Smooth muscle cell (in vitro differentiated cells): ENCODE measurements at regions not wholly inside any gene's neighbourhood (a gene's known extent, or its start where the extent isn't known, plus 50 kb on each side); places are given as distances from the start of the nearest gene placed in this dataset.
A peak's percentile ranks its signal among the peaks of the same experiment; 100 is the strongest.

ENCODE experiments used
- DNase-seq: peaks from one replicate; lab custom pipeline; 2025; ENCODE audit not compliant: unreplicated experiment; lab: John Stamatoyannopoulos, UW
- H2AFZ ChIP-seq: fragments of 200-600 bp; sonication (generic); 2 replicates; pipeline ENCODE4 v1.6.0; 2016; ENCODE audit warnings: antibody characterized with exemption, low read depth, mild to moderate bottlenecking
- H3F3A ChIP-seq: fragments of 200-600 bp; sonication (generic); 2 replicates; pipeline ENCODE4 v1.6.0; 2017; ENCODE audit warnings: antibody characterized with exemption, low read depth
- H3K27ac ChIP-seq: fragments of 200-600 bp; sonication (generic); 2 replicates; pipeline ENCODE4 v1.5.1; 2016; ENCODE audit warnings: low read depth, mild to moderate bottlenecking
- H3K27me3 ChIP-seq: fragments of 200-600 bp; sonication (generic); 2 replicates; pipeline ENCODE4 v1.6.1; 2016; ENCODE audit warnings: low read depth, mild to moderate bottlenecking
- H3K36me3 ChIP-seq: fragments of 200-600 bp; sonication (generic); 2 replicates; pipeline ENCODE4 v1.5.1; 2016; ENCODE audit warnings: low read depth
- H3K4me1 ChIP-seq: fragments of 200-600 bp; sonication (generic); 2 replicates; pipeline ENCODE4 v1.5.1; 2016; ENCODE audit warnings: low read depth
- H3K4me2 ChIP-seq: fragments of 200-600 bp; sonication (generic); 2 replicates; pipeline ENCODE4 v1.6.0; 2016; ENCODE audit warnings: mild to moderate bottlenecking
- H3K4me3 ChIP-seq: fragments of 200-600 bp; sonication (generic); 2 replicates; pipeline ENCODE4 v1.5.1; 2016; ENCODE audit warnings: mild to moderate bottlenecking
- H3K79me2 ChIP-seq: fragments of 200-600 bp; sonication (generic); 2 replicates; pipeline ENCODE4 v1.6.0; 2016; ENCODE audit warnings: low read depth, mild to moderate bottlenecking
- H3K9ac ChIP-seq: fragments of 200-600 bp; sonication (generic); 2 replicates; pipeline ENCODE4 v1.6.0; 2016; ENCODE audit warnings: low read depth
- H3K9me3 ChIP-seq: fragments of 200-600 bp; sonication (generic); replicated peaks from 2 replicates; pipeline ENCODE4 v1.5.1; 2016; ENCODE audit warnings: low read depth
- H4K20me1 ChIP-seq: fragments of 200-600 bp; sonication (generic); 2 replicates; pipeline ENCODE4 v1.6.0; 2016; ENCODE audit warnings: low read depth
- WGBS: methylation state at CpG from one replicate; pipeline ENCODE4 v1.1.7; 2016; ENCODE audit warnings: low lambda C conversion rate; 5-methylcytosine and 5-hydroxymethylcytosine counted together
- TF ChIP-seq, protein P1 (sequence below): fragments of 200-600 bp; sonication (generic); IDR thresholded peaks from 2 replicates; pipeline ENCODE4 v1.5.1; 2017; ENCODE audit warnings: borderline replicate concordance, mild to moderate bottlenecking, antibody characterized with exemption; ENCODE audit not compliant: insufficient read depth, poor library complexity, severe bottlenecking

DNA sequence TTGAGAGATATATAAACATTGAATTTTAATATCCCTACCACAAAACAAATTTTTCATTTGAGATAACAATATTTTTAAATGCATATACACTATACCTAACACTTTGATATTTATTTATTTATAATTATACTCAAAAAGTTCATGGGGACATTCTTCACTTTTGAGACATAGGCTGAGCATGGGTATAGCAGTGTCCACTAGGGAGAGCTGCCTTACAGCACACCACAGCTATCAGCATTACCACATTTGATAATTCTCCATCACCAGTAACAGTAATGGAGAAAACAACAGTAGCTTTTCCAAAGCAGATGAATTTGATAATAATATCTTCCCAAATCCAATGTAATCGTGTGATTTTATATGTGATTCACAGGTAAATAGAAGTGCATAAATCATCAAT is 626.1 kb downstream of the DACH1 start:
- Histone ChIP-seq H3K79me2 (no peaks in the 10 kb centered on the region), H3K9me3 (no peaks in the 10 kb centered on the region), H3K4me3 (no peak overlapping the region), H3K9ac (no peak overlapping the region), H3K27me3 (no peaks in the 10 kb centered on the region), H2AFZ (no peak overlapping the region), H3K4me2 (no peak overlapping the region), H3F3A (no peaks in the 10 kb centered on the region), H3K4me1 (peaks cover 25% of the 10 kb centered on the region), H4K20me1 (no peaks in the 10 kb centered on the region), H3K36me3 (no peaks in the 10 kb centered on the region), H3K27ac (no peak overlapping the region)
- TF ChIP-seq, protein P1, sequence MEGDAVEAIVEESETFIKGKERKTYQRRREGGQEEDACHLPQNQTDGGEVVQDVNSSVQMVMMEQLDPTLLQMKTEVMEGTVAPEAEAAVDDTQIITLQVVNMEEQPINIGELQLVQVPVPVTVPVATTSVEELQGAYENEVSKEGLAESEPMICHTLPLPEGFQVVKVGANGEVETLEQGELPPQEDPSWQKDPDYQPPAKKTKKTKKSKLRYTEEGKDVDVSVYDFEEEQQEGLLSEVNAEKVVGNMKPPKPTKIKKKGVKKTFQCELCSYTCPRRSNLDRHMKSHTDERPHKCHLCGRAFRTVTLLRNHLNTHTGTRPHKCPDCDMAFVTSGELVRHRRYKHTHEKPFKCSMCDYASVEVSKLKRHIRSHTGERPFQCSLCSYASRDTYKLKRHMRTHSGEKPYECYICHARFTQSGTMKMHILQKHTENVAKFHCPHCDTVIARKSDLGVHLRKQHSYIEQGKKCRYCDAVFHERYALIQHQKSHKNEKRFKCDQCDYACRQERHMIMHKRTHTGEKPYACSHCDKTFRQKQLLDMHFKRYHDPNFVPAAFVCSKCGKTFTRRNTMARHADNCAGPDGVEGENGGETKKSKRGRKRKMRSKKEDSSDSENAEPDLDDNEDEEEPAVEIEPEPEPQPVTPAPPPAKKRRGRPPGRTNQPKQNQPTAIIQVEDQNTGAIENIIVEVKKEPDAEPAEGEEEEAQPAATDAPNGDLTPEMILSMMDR, result peak; percentile 45
- no peak for DNase-seq
- 55% methylated on average over 1 of the region's 1 CpG for WGBS

DNA sequence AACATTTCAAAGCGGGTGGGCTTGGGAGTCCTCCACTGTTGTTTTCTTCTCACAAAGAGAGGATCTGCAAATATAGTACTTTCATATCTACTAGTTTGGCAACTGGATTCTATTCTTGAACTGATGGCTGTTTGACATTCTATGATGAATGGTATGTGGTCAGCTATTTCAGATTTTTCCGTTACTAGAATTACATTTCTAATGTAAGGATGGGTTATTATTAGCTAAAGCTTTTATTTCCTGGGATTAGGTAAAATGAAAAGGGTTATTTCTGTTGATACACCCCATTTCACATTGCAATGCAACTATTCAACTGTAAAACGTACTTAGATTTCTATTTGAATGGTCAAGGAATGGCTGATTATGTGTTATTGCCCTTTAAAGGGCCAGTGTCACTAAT is 629.7 kb downstream of the DACH1 start:
- no peak for DNase-seq
- H3K9me3 ChIP-seq, result no peaks in the 10 kb centered on the region
- H3K4me1 ChIP-seq, result peaks cover 14% of the 10 kb centered on the region
- WGBS, result 87% methylated on average over 3 of the region's 3 CpGs
- no peak overlapping the region for H3K9ac ChIP-seq
- H3K27ac ChIP-seq, result no peak overlapping the region
- no peaks in the 10 kb centered on the region for H4K20me1 ChIP-seq
- H3K79me2 ChIP-seq, result no peaks in the 10 kb centered on the region
- no peaks in the 10 kb centered on the region for H3K36me3 ChIP-seq
- H2AFZ ChIP-seq, result no peak overlapping the region
- no peaks in the 10 kb centered on the region for H3F3A ChIP-seq
- no peaks in the 10 kb centered on the region for H3K27me3 ChIP-seq
- H3K4me2 ChIP-seq, result no peak overlapping the region
- TF ChIP-seq, protein P1, result no peak
- H3K4me3 ChIP-seq, result no peak overlapping the region

DNA sequence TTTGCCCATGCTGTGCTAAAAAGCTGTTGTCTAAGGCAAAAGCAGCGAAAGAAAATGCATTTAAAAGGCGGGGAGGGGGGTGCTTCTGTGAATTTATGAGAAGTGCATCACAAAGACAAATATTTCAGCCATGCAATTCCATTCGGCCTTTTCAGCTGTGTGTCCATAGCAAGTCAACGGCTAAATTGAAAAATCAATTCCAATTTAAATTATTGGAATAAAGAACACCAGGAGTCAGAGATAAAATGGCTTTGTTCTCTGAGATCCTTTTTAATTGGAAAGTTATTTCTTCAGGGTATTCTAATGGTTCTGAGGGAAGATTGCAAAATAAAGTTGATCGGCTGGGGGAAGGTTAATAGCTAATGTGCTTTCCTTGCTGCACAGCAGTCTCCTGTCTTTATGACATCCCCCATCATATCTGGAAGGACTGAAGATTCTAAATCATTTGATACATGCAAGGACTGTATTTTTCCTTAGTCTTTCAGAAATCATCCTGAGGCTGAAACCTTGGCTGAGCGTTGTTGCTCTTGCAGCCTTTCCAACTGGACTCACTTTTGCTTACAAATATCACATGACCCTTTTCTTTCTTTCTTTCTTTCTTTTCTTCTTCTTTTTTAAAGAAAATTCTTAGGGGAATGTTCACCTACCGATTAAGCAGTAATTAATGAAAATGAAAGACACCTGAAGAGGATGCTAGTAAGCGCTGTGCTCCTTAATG is 647.1 kb downstream of the DACH1 start:
- H3F3A ChIP-seq, result no peaks in the 10 kb centered on the region
- no peaks in the 10 kb centered on the region for H3K79me2 ChIP-seq
- H2AFZ ChIP-seq, result peak overlapping the region; percentile 58
- whole genome bisulfite sequencing, result 81% methylated on average over 8 of the region's 8 CpGs
- H3K27ac ChIP-seq, result no peak overlapping the region
- no peaks in the 10 kb centered on the region for H3K36me3 ChIP-seq
- TF ChIP-seq, protein P1, result no peak
- no peak overlapping the region for H3K4me2 ChIP-seq
- H3K9ac ChIP-seq, result no peak overlapping the region
- H3K4me1 ChIP-seq, result peaks cover 14% of the 10 kb centered on the region
- H4K20me1 ChIP-seq, result no peaks in the 10 kb centered on the region
- H3K4me3 ChIP-seq, result no peak overlapping the region
- H3K9me3 ChIP-seq, result no peaks in the 10 kb centered on the region
- H3K27me3 ChIP-seq, result no peaks in the 10 kb centered on the region
- no peak for DNase-seq

DNA sequence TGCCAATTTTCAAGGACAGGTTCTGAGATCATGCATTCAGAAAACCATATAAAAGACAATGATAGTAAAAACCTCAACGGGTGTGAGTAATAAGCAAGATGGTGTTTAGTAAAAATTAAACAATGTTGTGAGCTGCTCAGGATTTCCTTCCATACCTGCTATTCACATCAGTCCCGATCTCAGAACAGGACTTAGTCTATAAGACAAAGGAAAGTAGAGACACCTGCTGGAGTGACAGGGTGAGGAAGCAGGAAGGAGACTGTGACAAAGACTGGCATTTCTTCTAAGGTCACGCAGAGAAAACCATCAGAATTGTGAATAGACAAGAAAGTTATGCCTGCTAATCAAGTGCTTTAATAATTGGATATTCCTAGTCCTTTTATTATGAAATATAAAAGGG is 648.0 kb downstream of the DACH1 start:
- WGBS, result 58% methylated on average over 3 of the region's 3 CpGs
- H3K27me3 ChIP-seq, result no peaks in the 10 kb centered on the region

More for the DNA sequence above, 648.0 kb downstream of the DACH1 start:
- no peak for DNase-seq
- Histone ChIP-seq H4K20me1 (no peaks in the 10 kb centered on the region), H3K4me2 (no peak overlapping the region), H3K4me1 (peaks cover 14% of the 10 kb centered on the region), H3K9me3 (no peaks in the 10 kb centered on the region), H3K79me2 (no peaks in the 10 kb centered on the region), H2AFZ (no peak overlapping the region), H3K36me3 (no peaks in the 10 kb centered on the region), H3K9ac (no peak overlapping the region), H3F3A (no peaks in the 10 kb centered on the region), H3K4me3 (no peak overlapping the region), H3K27ac (no peak overlapping the region)
- TF ChIP-seq, protein P1, result no peak
